SK-N-MC (cell line): ENCODE measurements at regions not wholly inside any gene's neighbourhood (a gene's known extent, or its start where the extent isn't known, plus 50 kb on each side); places are given as distances from the start of the nearest gene placed in this dataset.

Source experiments
- EZH2 ChIP-seq: fragments of 200-600 bp; sonication (generic); IDR thresholded peaks from one replicate; pipeline ENCODE4 v1.6.1; 2017; ENCODE audit warnings: antibody characterized with exemption
- POLR2AphosphoS5 ChIP-seq: IDR thresholded peaks from 2 replicates; pipeline ENCODE4 v1.6.1; 2012; ENCODE audit warnings: mild to moderate bottlenecking, low read depth, low read length, borderline replicate concordance

- TF ChIP-seq EZH2, result no peak
- TF ChIP-seq POLR2AphosphoS5, result no peak
Measured at GRCh38 chr1:235006816-235007215, 121.8 kb downstream of the TOMM20 start.
